ENCODE measurements at regions not wholly inside any gene's neighbourhood (a gene's known extent, or its start where the extent isn't known, plus 50 kb on each side); places are given as distances from the start of the nearest gene placed in this dataset.

- TF ChIP-seq REPIN1 (tag by site-specific recombination; IDR thresholded peaks at IDR 0.05; ENCODE audit: low read depth) (no peak), CTCF (tag by site-specific recombination; IDR thresholded peaks at IDR 0.05) (no peak), ZNF280D (tag by site-specific recombination; IDR thresholded peaks at IDR 0.05) (no peak), SALL2 (tag by site-specific recombination; IDR thresholded peaks at IDR 0.05; ENCODE audit: borderline replicate concordance) (no peak), ATF2 (tag by site-specific recombination; IDR thresholded peaks at IDR 0.05; ENCODE audit: low read depth) (no peak), ZNF18 (tag by site-specific recombination; IDR thresholded peaks at IDR 0.05) (no peak), ZNF274 (IDR thresholded peaks at IDR 0.05; ENCODE audit: low read length) (no peak), ZNF274 (tag by site-specific recombination; IDR thresholded peaks at IDR 0.05; ENCODE audit: borderline replicate concordance) (no peak)
These were observed 244.6 kb upstream of the BOD1L1 start for GRCh38 chr4:13872155-13872554.

Measured in HEK293 (cell line).